ENCODE measurements at regions not wholly inside any gene's neighbourhood (a gene's known extent, or its start where the extent isn't known, plus 50 kb on each side); places are given as distances from the start of the nearest gene placed in this dataset.

GRCh38 chr6:27066381-27066780 is 181.1 kb upstream of the PRSS16 start:
- POLR2A ChIA-PET (ENCODE audit: unreplicated experiment) = no interaction called here
- ATAC-seq (ENCODE audit: low read depth) (no peak), DNase-seq (no peak)
- no peaks in the 10 kb centered on the region for H3K36me3 ChIP-seq (ENCODE audit: control insufficient read depth, insufficient read depth, low read length)
- no CpG with 5 or more reads among the region's 4 CpGs for WGBS, 2 experiments (ENCODE audit: extremely low coverage in 2 of 2, insufficient read length in 1 of 2)
- no peak overlapping the region for H2BK5ac ChIP-seq (ENCODE audit: low read depth, low read length, poor library complexity, severe bottlenecking)
- TF ChIP-seq SMC3 (IDR thresholded peaks at IDR 0.05; ENCODE audit: low read depth, low read length) (no peak), MAFK (IDR thresholded peaks at IDR 0.05; ENCODE audit: low read depth, low read length) (no peak), RCOR1 (IDR thresholded peaks at IDR 0.05; ENCODE audit: insufficient replicate concordance, low read length) (no peak), USF2 (IDR thresholded peaks at IDR 0.05; ENCODE audit: low read depth, low read length) (no peak), CTCF (conservative IDR thresholded peaks at IDR 0.05; ENCODE audit: low read depth, low read length) (no peak), MXI1 (IDR thresholded peaks at IDR 0.05; ENCODE audit: borderline replicate concordance, low read depth, low read length) (no peak), NFE2L2 (IDR thresholded peaks at IDR 0.05; ENCODE audit: low read depth, low read length) (no peak), RAD21 (IDR thresholded peaks at IDR 0.05; ENCODE audit: low read length) (no peak), BHLHE40 (IDR thresholded peaks at IDR 0.05; ENCODE audit: low read depth, low read length) (no peak), MAZ (IDR thresholded peaks at IDR 0.05; ENCODE audit: borderline replicate concordance, low read depth, low read length) (no peak), POLR2A (IDR thresholded peaks at IDR 0.05; ENCODE audit: low read depth, low read length) (no peak), RFX5 (IDR thresholded peaks at IDR 0.05; ENCODE audit: low read depth, low read length) (no peak), CHD1 (IDR thresholded peaks at IDR 0.05; ENCODE audit: low read depth, low read length) (no peak)
- H3K56ac ChIP-seq (ENCODE audit: extremely low read depth, insufficient read depth, low read length) = no peak overlapping the region
- BruUV-seq (replicated peaks) = no TSS peak
- no peaks in the 10 kb centered on the region for H3K9me1 ChIP-seq (ENCODE audit: insufficient read depth, low read length)
- intact Hi-C loops (cut with micrococcal nuclease) (no loop called here), in situ Hi-C loops (cut with MboI; ENCODE audit: low sequenced_read_pairs) (no loop called here), dilution Hi-C loops (cut with HindIII; ENCODE audit: low sequenced_read_pairs, unreplicated experiment) (no loop called here)
- no peak overlapping the region for H4K5ac ChIP-seq (ENCODE audit: low read depth, low read length)
- no peaks in the 10 kb centered on the region for H3K9me3 ChIP-seq (ENCODE audit: control insufficient read depth, insufficient read depth, low read length)
- no peak overlapping the region for H3K4me2 ChIP-seq (ENCODE audit: low read depth, low read length)
- no peak overlapping the region for H2AFZ ChIP-seq (replicated peaks; ENCODE audit: low read length, poor library complexity)
- H3K4me1 ChIP-seq (ENCODE audit: control insufficient read depth, insufficient read depth, low read length) = no peaks in the 10 kb centered on the region
- H3K4ac ChIP-seq (ENCODE audit: low read depth, low read length) = no peak overlapping the region
- no peak overlapping the region for H3K14ac ChIP-seq (replicated peaks; ENCODE audit: low read depth, low read length)
- H2BK15ac ChIP-seq (ENCODE audit: low read depth, low read length) = no peak overlapping the region
- CTCF ChIA-PET = no interaction called here
- H3K4me3 ChIP-seq (ENCODE audit: insufficient read depth, low read depth, low read length) = no peak overlapping the region
- H3K23ac ChIP-seq (ENCODE audit: low read depth, low read length) = no peak overlapping the region
- H3K79me1 ChIP-seq (ENCODE audit: low read depth in 1 of 2, low read length in 2 of 2) = no peaks in the 10 kb centered on the region
- H3K27ac ChIP-seq (ENCODE audit: insufficient read depth, low read length) = no peak overlapping the region
- H2AK9ac ChIP-seq (replicated peaks; ENCODE audit: low read depth, low read length, poor library complexity) = no peak overlapping the region
- H3K27me3 ChIP-seq (ENCODE audit: control insufficient read depth, insufficient read depth, low read length) = no peaks in the 10 kb centered on the region; the same call in none of the 2 replicates
- no peak overlapping the region for H4K8ac ChIP-seq (ENCODE audit: low read depth in 2 of 2, low read length in 2 of 2)
- H2BK20ac ChIP-seq (ENCODE audit: low read depth, low read length) = no peak overlapping the region
- no peak overlapping the region for H2BK120ac ChIP-seq (ENCODE audit: low read depth, low read length)
- H3K9ac ChIP-seq (ENCODE audit: low read depth, low read length) = no peak overlapping the region
- H2AK5ac ChIP-seq (ENCODE audit: low read depth, low read length) = no peak overlapping the region
- no peaks in the 10 kb centered on the region for H4K20me1 ChIP-seq (ENCODE audit: insufficient read depth, low read length)
- no peak overlapping the region for H3K18ac ChIP-seq (ENCODE audit: low read depth, low read length)
- H4K91ac ChIP-seq (ENCODE audit: insufficient read depth, low read depth, low read length) = no peak overlapping the region

Measured in IMR-90 (cell line).